Astrocyte (in vitro differentiated cells and primary cell): ENCODE measurements at regions not wholly inside any gene's neighbourhood (a gene's known extent, or its start where the extent isn't known, plus 50 kb on each side); places are given as distances from the start of the nearest gene placed in this dataset.

Experiments used
- EZH2 ChIP-seq: IDR thresholded peaks from 2 replicates; pipeline ENCODE4 v1.6.1; 2012; ENCODE audit warnings: mild to moderate bottlenecking, low read length, inconsistent platforms; ENCODE audit not compliant: insufficient read depth
- TF ChIP-seq, protein P1 (sequence below): IDR thresholded peaks from 2 replicates; pipeline ENCODE4 v1.5.1; 2011; ENCODE audit warnings: low read depth, mild to moderate bottlenecking, inconsistent platforms, low read length, moderate library complexity; ENCODE audit not compliant: insufficient read depth

- TF ChIP-seq, protein P1, sequence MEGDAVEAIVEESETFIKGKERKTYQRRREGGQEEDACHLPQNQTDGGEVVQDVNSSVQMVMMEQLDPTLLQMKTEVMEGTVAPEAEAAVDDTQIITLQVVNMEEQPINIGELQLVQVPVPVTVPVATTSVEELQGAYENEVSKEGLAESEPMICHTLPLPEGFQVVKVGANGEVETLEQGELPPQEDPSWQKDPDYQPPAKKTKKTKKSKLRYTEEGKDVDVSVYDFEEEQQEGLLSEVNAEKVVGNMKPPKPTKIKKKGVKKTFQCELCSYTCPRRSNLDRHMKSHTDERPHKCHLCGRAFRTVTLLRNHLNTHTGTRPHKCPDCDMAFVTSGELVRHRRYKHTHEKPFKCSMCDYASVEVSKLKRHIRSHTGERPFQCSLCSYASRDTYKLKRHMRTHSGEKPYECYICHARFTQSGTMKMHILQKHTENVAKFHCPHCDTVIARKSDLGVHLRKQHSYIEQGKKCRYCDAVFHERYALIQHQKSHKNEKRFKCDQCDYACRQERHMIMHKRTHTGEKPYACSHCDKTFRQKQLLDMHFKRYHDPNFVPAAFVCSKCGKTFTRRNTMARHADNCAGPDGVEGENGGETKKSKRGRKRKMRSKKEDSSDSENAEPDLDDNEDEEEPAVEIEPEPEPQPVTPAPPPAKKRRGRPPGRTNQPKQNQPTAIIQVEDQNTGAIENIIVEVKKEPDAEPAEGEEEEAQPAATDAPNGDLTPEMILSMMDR = no peak
- no peak for TF ChIP-seq EZH2
Measured at GRCh38 chr9:19677924-19678323, 110.9 kb downstream of the SLC24A2 start.
